GM23248 (cell line): ENCODE measurements at regions not wholly inside any gene's neighbourhood (a gene's known extent, or its start where the extent isn't known, plus 50 kb on each side); places are given as distances from the start of the nearest gene placed in this dataset.

Source experiments
- DNase-seq: peaks from one replicate; pipeline ENCODE4 v3.0.0-alpha.2; 2015
- H2AFZ ChIP-seq: fragments of 200-600 bp; sonication (generic); 2 replicates; pipeline ENCODE4 v1.6.1; 2016; ENCODE audit warnings: antibody characterized with exemption
- H3F3A ChIP-seq: fragments of 200-600 bp; sonication (generic); 2 replicates; pipeline ENCODE4 v1.6.1; 2016; ENCODE audit warnings: mild to moderate bottlenecking, antibody characterized with exemption, mixed run types; ENCODE audit not compliant: insufficient read depth
- H3K27ac ChIP-seq: fragments of 200-600 bp; sonication (generic); 2 replicates; pipeline ENCODE4 v1.5.1; 2016; ENCODE audit warnings: mild to moderate bottlenecking
- H3K27me3 ChIP-seq: fragments of 200-600 bp; sonication (generic); replicated peaks from 2 replicates; pipeline ENCODE4 v1.6.1; 2016; ENCODE audit warnings: mild to moderate bottlenecking; ENCODE audit not compliant: insufficient read depth
- H3K36me3 ChIP-seq: fragments of 200-600 bp; sonication (generic); 2 replicates; pipeline ENCODE4 v1.6.1; 2016; ENCODE audit warnings: low read depth, mild to moderate bottlenecking
- H3K4me1 ChIP-seq: fragments of 200-600 bp; sonication (generic); 2 replicates; pipeline ENCODE4 v1.6.1; 2016; ENCODE audit warnings: mild to moderate bottlenecking; ENCODE audit not compliant: insufficient read depth
- H3K4me2 ChIP-seq: fragments of 200-600 bp; sonication (generic); one replicate; pipeline ENCODE4 v1.6.1; 2016; ENCODE audit warnings: mild to moderate bottlenecking; ENCODE audit not compliant: unreplicated experiment
- H3K4me3 ChIP-seq: fragments of 200-600 bp; sonication (generic); 2 replicates; pipeline ENCODE4 v1.5.1; 2016; ENCODE audit warnings: mild to moderate bottlenecking
- H3K79me2 ChIP-seq: fragments of 200-600 bp; sonication (generic); 2 replicates; pipeline ENCODE4 v1.6.1; 2016; ENCODE audit warnings: mild to moderate bottlenecking; ENCODE audit not compliant: insufficient read depth
- H3K9ac ChIP-seq: fragments of 200-600 bp; sonication (generic); 2 replicates; pipeline ENCODE4 v1.6.1; 2016; ENCODE audit warnings: mild to moderate bottlenecking
- H3K9me2 ChIP-seq: fragments of 200-600 bp; sonication (generic); 2 replicates; pipeline ENCODE4 v1.6.1; 2016; ENCODE audit warnings: mixed run types, mild to moderate bottlenecking, moderate library complexity; ENCODE audit not compliant: insufficient read depth
- H3K9me3 ChIP-seq: fragments of 200-600 bp; sonication (generic); one replicate; pipeline ENCODE4 v1.6.1; 2017; ENCODE audit warnings: low read depth
- H4K20me1 ChIP-seq: fragments of 200-600 bp; sonication (generic); 2 replicates; pipeline ENCODE4 v1.6.0; 2016; ENCODE audit not compliant: insufficient read depth
- EZH2 ChIP-seq: fragments of 200-600 bp; sonication (generic); IDR thresholded peaks from 2 replicates; pipeline ENCODE4 v1.6.1; 2018; ENCODE audit warnings: antibody characterized with exemption, mild to moderate bottlenecking; ENCODE audit not compliant: insufficient read depth, poor library complexity, severe bottlenecking
- EZH2phosphoT487 ChIP-seq: fragments of 200-600 bp; sonication (generic); IDR thresholded peaks from 2 replicates; pipeline ENCODE4 v1.6.1; 2018; ENCODE audit warnings: antibody characterized with exemption, moderate library complexity, mild to moderate bottlenecking, low read depth; ENCODE audit not compliant: insufficient read depth
- WGBS, 2 experiments: methylation state at CpG; one replicate each; pipeline ENCODE4 v1.1.6; 2015 to 2017; ENCODE audit warnings: low lambda C conversion rate in 2 of 2, low coverage in 1 of 2; ENCODE audit errors: missing lambda C conversion rate in 2 of 2; 5-methylcytosine and 5-hydroxymethylcytosine counted together
- in situ Hi-C: fragments of 300-500 bp; cut with MboI; formaldehyde crosslinking; loops from 2 replicates; pipeline ENCODE4 v1.15.0; 2020

GRCh38 chr10:83140811-83141210 lies 998.5 kb upstream of the GHITM start:
- 0 to 2% methylated on average over 1 of the region's 1 CpG for WGBS, 2 experiments
- Histone ChIP-seq H3K4me3 (no peak overlapping the region), H4K20me1 (no peaks in the 10 kb centered on the region), H3K79me2 (no peaks in the 10 kb centered on the region), H3K9me2 (no peaks in the 10 kb centered on the region), H3K9ac (no peak overlapping the region), H3K4me1 (no peaks in the 10 kb centered on the region), H3K27ac (no peak overlapping the region), H3F3A (no peaks in the 10 kb centered on the region), H3K27me3 (no peaks in the 10 kb centered on the region), H2AFZ (no peak overlapping the region), H3K4me2 (no peak overlapping the region), H3K36me3 (no peaks in the 10 kb centered on the region), H3K9me3 (no peaks in the 10 kb centered on the region)
- TF ChIP-seq EZH2 (no peak), EZH2phosphoT487 (no peak)
- in situ Hi-C loops = no loop called here
- no peak for DNase-seq

- H3K9ac ChIP-seq = no peak overlapping the region
- H2AFZ ChIP-seq = no peak overlapping the region
- no peak overlapping the region for H3K4me2 ChIP-seq
- no peaks in the 10 kb centered on the region for H3K36me3 ChIP-seq
- no peaks in the 10 kb centered on the region for H3K4me1 ChIP-seq
- no peaks in the 10 kb centered on the region for H3K79me2 ChIP-seq
- no peak for DNase-seq
- TF ChIP-seq EZH2phosphoT487 (no peak), EZH2 (no peak)
- H3F3A ChIP-seq = no peaks in the 10 kb centered on the region
- no peaks in the 10 kb centered on the region for H3K9me2 ChIP-seq
- no peak overlapping the region for H3K27ac ChIP-seq
- 17% methylated on average over 3 of the region's 3 CpGs for WGBS, 2 experiments
- no peaks in the 10 kb centered on the region for H4K20me1 ChIP-seq
- in situ Hi-C loops = no loop called here
- no peak overlapping the region for H3K4me3 ChIP-seq
- no peaks in the 10 kb centered on the region for H3K27me3 ChIP-seq
- no peaks in the 10 kb centered on the region for H3K9me3 ChIP-seq
Measured at GRCh38 chr10:83142074-83142563, 997.2 kb upstream of the GHITM start.

GRCh38 chr10:83144461-83144860 lies 994.8 kb upstream of the GHITM start:
- no peak overlapping the region for H2AFZ ChIP-seq
- no peak overlapping the region for H3K27ac ChIP-seq
- DNase-seq = no peak
- in situ Hi-C loops = no loop called here
- no peaks in the 10 kb centered on the region for H3K4me1 ChIP-seq
- H3F3A ChIP-seq = no peaks in the 10 kb centered on the region
- H3K79me2 ChIP-seq = no peaks in the 10 kb centered on the region
- H3K4me3 ChIP-seq = no peak overlapping the region
- no peaks in the 10 kb centered on the region for H3K36me3 ChIP-seq
- no peaks in the 10 kb centered on the region for H4K20me1 ChIP-seq
- H3K9ac ChIP-seq = no peak overlapping the region
- no peak overlapping the region for H3K4me2 ChIP-seq
- H3K27me3 ChIP-seq = no peaks in the 10 kb centered on the region
- no peaks in the 10 kb centered on the region for H3K9me3 ChIP-seq
- TF ChIP-seq EZH2 = no peak
- TF ChIP-seq EZH2phosphoT487 = no peak
- no peaks in the 10 kb centered on the region for H3K9me2 ChIP-seq

- in situ Hi-C loops = no loop called here
- Histone ChIP-seq H3K27me3 (no peaks in the 10 kb centered on the region), H3K79me2 (no peaks in the 10 kb centered on the region), H2AFZ (no peak overlapping the region), H3K9ac (no peak overlapping the region), H3F3A (no peaks in the 10 kb centered on the region), H3K9me3 (no peaks in the 10 kb centered on the region), H3K4me1 (no peaks in the 10 kb centered on the region), H3K9me2 (no peaks in the 10 kb centered on the region), H4K20me1 (no peaks in the 10 kb centered on the region), H3K27ac (no peak overlapping the region), H3K4me2 (no peak overlapping the region), H3K36me3 (no peaks in the 10 kb centered on the region), H3K4me3 (no peak overlapping the region)
- DNase-seq = no peak
- TF ChIP-seq EZH2phosphoT487 (no peak), EZH2 (no peak)
- 22 to 24% methylated on average over 10 of the region's 10 CpGs for WGBS, 2 experiments
Measured at GRCh38 chr10:83153714-83154113, 985.6 kb upstream of the GHITM start.

GRCh38 chr10:83164156-83164555 lies 975.2 kb upstream of the GHITM start:
- in situ Hi-C loops = no loop called here
- no peak for TF ChIP-seq EZH2phosphoT487
- no peak for TF ChIP-seq EZH2
- Histone ChIP-seq H2AFZ (no peak overlapping the region), H3K4me3 (no peak overlapping the region), H3K9me2 (no peaks in the 10 kb centered on the region), H3K27ac (no peak overlapping the region), H3K79me2 (no peaks in the 10 kb centered on the region), H3K27me3 (no peaks in the 10 kb centered on the region), H3K36me3 (no peaks in the 10 kb centered on the region), H3K4me1 (no peaks in the 10 kb centered on the region), H3F3A (no peaks in the 10 kb centered on the region), H3K9ac (no peak overlapping the region), H4K20me1 (no peaks in the 10 kb centered on the region), H3K4me2 (no peak overlapping the region), H3K9me3 (no peaks in the 10 kb centered on the region)
- no peak for DNase-seq
- WGBS, 2 experiments = 9 to 13% methylated on average over 3 of the region's 3 CpGs
